BLaER1 (cell line): ENCODE measurements at regions not wholly inside any gene's neighbourhood (a gene's known extent, or its start where the extent isn't known, plus 50 kb on each side); places are given as distances from the start of the nearest gene placed in this dataset.

Source experiments
- H3K27ac ChIP-seq: shearing (Covaris generic); formaldehyde crosslinking; 2 replicates; pipeline ENCODE4 v1.8.1; 2022
- H3K27me3 ChIP-seq: shearing (Covaris generic); formaldehyde crosslinking; 2 replicates; pipeline ENCODE4 v1.8.1; 2022
- H3K36me3 ChIP-seq: shearing (Covaris generic); formaldehyde crosslinking; 2 replicates; pipeline ENCODE4 v1.8.1; 2022
- H3K4me1 ChIP-seq: shearing (Covaris generic); formaldehyde crosslinking; 2 replicates; pipeline ENCODE4 v1.8.1; 2022
- H3K4me2 ChIP-seq: shearing (Covaris generic); formaldehyde crosslinking; 2 replicates; pipeline ENCODE4 v1.8.1; 2022
- H3K4me3 ChIP-seq: shearing (Covaris generic); formaldehyde crosslinking; 2 replicates; pipeline ENCODE4 v1.8.1; 2022
- H3K9ac ChIP-seq: shearing (Covaris generic); formaldehyde crosslinking; 2 replicates; pipeline ENCODE4 v1.8.1; 2022
- H3K9me3 ChIP-seq: shearing (Covaris generic); formaldehyde crosslinking; 2 replicates; pipeline ENCODE4 v1.8.1; 2022
- H4K20me1 ChIP-seq: shearing (Covaris generic); formaldehyde crosslinking; 2 replicates; pipeline ENCODE4 v1.8.1; 2022
- Cebpa-rat ChIP-seq: shearing (Covaris generic); IDR thresholded peaks from 2 replicates; pipeline ENCODE4 v1.8.1; 2022

DNA sequence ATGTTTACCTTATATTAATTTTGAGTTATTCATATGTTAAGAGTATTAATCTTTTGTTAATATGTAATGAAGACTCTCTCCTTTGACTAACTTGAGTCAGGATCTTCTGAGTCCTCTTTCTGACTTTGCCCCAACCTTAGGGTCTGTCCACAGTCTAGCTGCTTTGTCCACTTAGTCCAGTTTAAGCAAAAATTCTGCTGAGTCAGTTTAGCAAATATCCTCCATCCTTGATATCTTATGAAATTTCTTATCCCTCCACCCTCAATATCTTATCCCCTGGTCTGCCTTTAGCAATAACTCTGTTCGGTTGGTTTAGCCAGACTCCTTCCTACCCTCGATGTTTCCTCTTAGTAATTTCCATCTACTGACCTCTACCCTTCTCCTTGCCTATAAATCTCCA is 91.7 kb downstream of the DIPK2A start:
- TF ChIP-seq Cebpa-rat = no peak
- Histone ChIP-seq H3K4me3 (no peak overlapping the region), H4K20me1 (no peaks in the 10 kb centered on the region), H3K4me2 (no peak overlapping the region), H3K27ac (no peak overlapping the region), H3K4me1 (no peaks in the 10 kb centered on the region), H3K9ac (no peak overlapping the region), H3K27me3 (no peaks in the 10 kb centered on the region), H3K36me3 (no peaks in the 10 kb centered on the region), H3K9me3 (no peaks in the 10 kb centered on the region)

DNA sequence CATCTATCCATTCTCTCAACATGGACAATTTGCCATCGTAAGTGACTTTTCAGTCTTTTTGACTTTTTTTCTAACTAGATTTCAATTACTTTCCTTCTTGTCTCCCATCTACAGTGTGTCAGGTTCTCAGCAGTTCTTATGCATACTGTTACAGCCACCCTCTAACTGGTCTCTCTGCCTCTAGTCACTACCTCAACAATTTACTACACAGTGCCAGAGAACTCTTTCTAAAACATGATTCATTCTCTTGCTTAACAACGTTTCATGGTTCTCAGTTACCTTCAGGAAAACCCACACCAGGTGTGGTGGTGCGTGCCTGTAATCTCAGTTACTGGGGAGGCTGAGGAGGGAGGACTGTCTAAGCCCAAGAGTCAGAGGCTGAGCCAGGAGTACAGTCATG is 95.4 kb downstream of the DIPK2A start:
- TF ChIP-seq Cebpa-rat = no peak
- no peaks in the 10 kb centered on the region for H3K27me3 ChIP-seq
- H3K36me3 ChIP-seq = no peaks in the 10 kb centered on the region
- H3K4me1 ChIP-seq = no peaks in the 10 kb centered on the region
- H3K4me3 ChIP-seq = no peak overlapping the region
- H3K9ac ChIP-seq = no peak overlapping the region
- H3K4me2 ChIP-seq = no peak overlapping the region
- no peak overlapping the region for H3K27ac ChIP-seq
- peaks cover 14% of the 10 kb centered on the region for H3K9me3 ChIP-seq
- H4K20me1 ChIP-seq = no peaks in the 10 kb centered on the region

DNA sequence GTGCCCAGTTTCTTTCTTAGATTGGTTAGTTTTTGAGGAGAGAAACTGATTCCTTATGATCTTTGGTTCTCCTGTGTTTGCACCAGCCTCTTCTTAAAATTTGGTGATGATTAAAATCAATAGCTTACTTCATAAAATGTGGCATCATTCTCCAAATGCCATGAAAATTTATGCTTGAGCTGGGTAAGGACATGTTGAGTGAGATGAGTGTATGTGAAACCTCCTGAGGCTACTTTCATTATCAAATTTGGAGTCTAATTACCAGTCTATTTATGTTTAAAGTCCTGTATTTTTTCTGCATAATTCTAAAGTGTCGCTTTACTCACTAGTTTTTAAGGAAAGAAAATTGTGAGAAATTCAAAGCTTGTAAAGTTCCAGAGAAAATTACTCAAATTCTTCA is 102.1 kb downstream of the DIPK2A start:
- Histone ChIP-seq H3K4me1 (no peaks in the 10 kb centered on the region), H3K9ac (no peak overlapping the region), H3K27ac (no peak overlapping the region), H3K36me3 (no peaks in the 10 kb centered on the region), H3K4me2 (no peak overlapping the region), H3K27me3 (no peaks in the 10 kb centered on the region), H4K20me1 (no peaks in the 10 kb centered on the region), H3K4me3 (no peak overlapping the region), H3K9me3 (peaks cover 24% of the 10 kb centered on the region)
- no peak for TF ChIP-seq Cebpa-rat

DNA sequence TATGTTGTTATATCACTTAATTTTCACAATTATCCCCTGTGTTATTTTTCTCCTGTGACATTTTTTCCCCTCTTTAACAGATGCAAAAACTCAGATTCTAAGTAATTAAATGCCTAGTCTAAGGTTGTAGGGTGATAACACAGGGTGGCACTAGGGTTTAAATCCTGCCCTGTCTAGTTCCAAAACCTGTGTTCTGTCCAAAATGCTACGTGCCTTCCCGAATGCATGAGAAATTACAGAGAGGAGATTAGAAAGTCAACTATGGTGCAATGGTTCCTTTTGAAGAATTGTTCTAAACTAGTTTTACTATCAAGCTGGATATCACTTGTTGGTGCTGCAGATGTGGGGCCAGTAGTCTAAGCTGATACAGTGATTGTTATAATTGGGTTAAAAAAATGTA is 108.0 kb downstream of the DIPK2A start:
- TF ChIP-seq Cebpa-rat = no peak
- Histone ChIP-seq H3K27ac (no peak overlapping the region), H3K4me1 (no peaks in the 10 kb centered on the region), H3K9ac (no peak overlapping the region), H3K9me3 (no peaks in the 10 kb centered on the region), H3K4me2 (no peak overlapping the region), H3K36me3 (no peaks in the 10 kb centered on the region), H3K27me3 (no peaks in the 10 kb centered on the region), H4K20me1 (no peaks in the 10 kb centered on the region), H3K4me3 (no peak overlapping the region)

DNA sequence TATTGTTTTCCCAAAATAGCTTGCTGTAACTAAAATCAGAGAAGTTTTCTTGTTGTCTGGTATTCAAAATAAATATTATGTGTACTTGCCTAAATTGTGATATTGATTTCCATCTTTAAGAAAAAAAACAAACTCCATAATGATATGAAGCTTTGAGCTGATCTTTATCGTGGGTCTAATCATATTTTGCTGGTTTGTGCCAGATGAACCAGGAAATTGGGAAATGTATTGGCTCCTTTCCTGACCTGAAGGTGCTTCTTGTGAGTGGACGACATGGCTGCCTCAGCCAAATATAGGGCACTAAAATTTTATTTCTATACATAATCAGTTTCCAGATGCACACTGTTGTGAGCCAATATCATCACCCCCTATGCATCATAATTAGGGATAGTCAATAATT is 113.3 kb downstream of the DIPK2A start:
- no peak for TF ChIP-seq Cebpa-rat
- peaks cover 7% of the 10 kb centered on the region; the same call in 1 of the 2 replicates for H3K4me1 ChIP-seq
- H3K4me2 ChIP-seq = no peak overlapping the region

DNA sequence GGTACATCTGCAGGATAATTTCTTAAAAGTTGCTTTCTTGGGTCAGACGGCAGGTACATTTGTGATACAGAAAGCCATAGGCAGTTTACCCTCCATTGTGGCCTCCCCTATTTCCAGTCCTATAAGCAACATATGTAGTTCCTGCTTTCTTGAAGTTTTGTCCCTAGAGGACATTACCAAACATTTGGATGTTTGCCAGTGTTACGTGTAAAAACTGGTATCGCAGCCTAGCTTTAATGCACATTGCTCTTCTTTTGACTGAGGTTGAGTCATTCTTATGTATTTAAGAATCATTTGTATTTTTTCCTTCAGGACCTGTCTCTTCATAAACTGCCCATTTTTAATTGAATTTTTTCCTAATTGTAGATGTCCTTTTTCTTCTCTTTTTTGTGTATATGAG is 114.3 kb downstream of the DIPK2A start:
- TF ChIP-seq Cebpa-rat = no peak
- no peaks in the 10 kb centered on the region for H3K36me3 ChIP-seq

More for the DNA sequence above, 113.3 kb downstream of the DIPK2A start:
- Histone ChIP-seq H3K4me3 (no peak overlapping the region), H3K36me3 (no peaks in the 10 kb centered on the region), H4K20me1 (no peaks in the 10 kb centered on the region), H3K9ac (no peak overlapping the region), H3K27ac (no peak overlapping the region), H3K9me3 (no peaks in the 10 kb centered on the region), H3K27me3 (no peaks in the 10 kb centered on the region)

DNA sequence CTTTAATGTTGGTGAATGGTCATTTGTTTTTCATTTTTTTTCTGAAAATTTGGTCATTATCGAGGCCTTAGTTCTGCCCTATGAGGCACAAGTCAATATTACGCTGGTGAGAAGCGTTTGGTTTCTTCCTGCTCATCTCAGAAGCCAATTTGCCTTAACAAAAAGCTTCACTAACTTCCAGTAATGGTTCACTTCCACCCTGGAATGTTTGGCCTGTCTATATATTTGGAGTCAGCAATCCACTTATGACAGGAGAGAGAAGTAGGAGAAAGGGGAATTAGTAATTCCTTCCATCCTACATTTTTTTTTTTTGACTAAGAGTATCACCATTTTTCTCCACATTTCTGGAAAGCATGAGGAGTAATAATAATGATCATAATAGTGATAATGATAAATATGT is 124.4 kb downstream of the DIPK2A start:
- Histone ChIP-seq H3K4me3 (no peak overlapping the region), H3K4me2 (no peak overlapping the region)
- TF ChIP-seq Cebpa-rat = no peak

More for the DNA sequence above, 114.3 kb downstream of the DIPK2A start:
- H3K9ac ChIP-seq = no peak overlapping the region
- H3K27me3 ChIP-seq = no peaks in the 10 kb centered on the region
- H3K4me2 ChIP-seq = peak overlapping the region; percentile 25
- no peak overlapping the region for H3K27ac ChIP-seq
- H3K4me3 ChIP-seq = no peak overlapping the region
- no peaks in the 10 kb centered on the region for H4K20me1 ChIP-seq
- no peaks in the 10 kb centered on the region for H3K9me3 ChIP-seq
- peaks cover 7% of the 10 kb centered on the region; the same call in 1 of the 2 replicates for H3K4me1 ChIP-seq

DNA sequence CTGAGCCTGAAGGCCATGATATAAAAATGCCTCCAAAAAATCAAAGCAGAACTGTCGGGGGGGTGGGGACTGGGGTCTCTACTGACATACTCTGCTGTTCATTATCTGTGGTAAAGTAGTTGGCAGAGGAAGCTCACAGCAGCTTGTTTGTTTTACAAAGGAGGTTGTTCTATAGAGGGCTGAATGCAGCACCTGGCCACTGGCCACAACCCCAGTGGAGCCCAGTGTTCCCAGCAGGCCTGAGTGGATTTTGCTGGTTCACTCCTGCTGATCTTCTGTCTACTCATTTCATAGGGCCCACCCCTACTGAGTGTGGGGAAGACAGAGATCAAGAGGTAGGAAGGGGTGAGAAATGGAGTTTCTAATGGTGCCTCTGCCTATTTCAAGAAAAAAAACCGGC is 125.5 kb downstream of the DIPK2A start:
- Histone ChIP-seq H3K27me3 (no peaks in the 10 kb centered on the region), H3K9me3 (peaks cover 21% of the 10 kb centered on the region), H4K20me1 (no peaks in the 10 kb centered on the region), H3K4me1 (no peaks in the 10 kb centered on the region), H3K9ac (no peak overlapping the region), H3K36me3 (no peaks in the 10 kb centered on the region), H3K4me3 (no peak overlapping the region), H3K4me2 (no peak overlapping the region), H3K27ac (no peak overlapping the region)
- no peak for TF ChIP-seq Cebpa-rat

More for the DNA sequence above, 124.4 kb downstream of the DIPK2A start:
- H3K9me3 ChIP-seq = peaks cover 21% of the 10 kb centered on the region
- H3K36me3 ChIP-seq = no peaks in the 10 kb centered on the region
- H3K4me1 ChIP-seq = no peaks in the 10 kb centered on the region
- no peak overlapping the region for H3K9ac ChIP-seq
- no peaks in the 10 kb centered on the region for H4K20me1 ChIP-seq
- H3K27ac ChIP-seq = no peak overlapping the region
- H3K27me3 ChIP-seq = no peaks in the 10 kb centered on the region

DNA sequence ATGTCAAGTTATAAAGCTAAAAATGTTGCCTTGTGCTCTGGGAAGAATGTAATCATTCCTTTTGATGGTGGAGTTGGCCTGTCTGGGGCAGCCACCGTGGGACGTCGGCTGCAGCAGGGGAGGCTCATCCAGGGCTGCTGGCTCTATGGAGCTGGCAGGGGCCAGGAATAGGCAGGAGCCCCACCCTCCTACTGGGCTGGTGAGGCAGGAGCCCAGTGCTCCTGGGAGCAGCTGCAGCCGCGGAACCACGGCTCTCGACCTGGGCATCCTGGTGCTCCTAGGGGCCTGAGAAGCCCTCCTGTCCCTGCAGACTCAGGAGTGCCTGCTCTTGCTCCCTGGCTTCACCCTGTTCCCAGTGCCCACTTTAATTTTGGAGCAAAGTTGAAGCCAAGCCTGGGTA is 127.1 kb downstream of the DIPK2A start:
- TF ChIP-seq Cebpa-rat = no peak
- no peaks in the 10 kb centered on the region for H3K4me1 ChIP-seq
- H3K27me3 ChIP-seq = no peaks in the 10 kb centered on the region
- H3K9ac ChIP-seq = no peak overlapping the region
- H3K4me3 ChIP-seq = no peak overlapping the region
- H3K4me2 ChIP-seq = no peak overlapping the region
- H4K20me1 ChIP-seq = no peaks in the 10 kb centered on the region
- H3K36me3 ChIP-seq = no peaks in the 10 kb centered on the region
- peaks cover 21% of the 10 kb centered on the region for H3K9me3 ChIP-seq
- no peak overlapping the region for H3K27ac ChIP-seq

DNA sequence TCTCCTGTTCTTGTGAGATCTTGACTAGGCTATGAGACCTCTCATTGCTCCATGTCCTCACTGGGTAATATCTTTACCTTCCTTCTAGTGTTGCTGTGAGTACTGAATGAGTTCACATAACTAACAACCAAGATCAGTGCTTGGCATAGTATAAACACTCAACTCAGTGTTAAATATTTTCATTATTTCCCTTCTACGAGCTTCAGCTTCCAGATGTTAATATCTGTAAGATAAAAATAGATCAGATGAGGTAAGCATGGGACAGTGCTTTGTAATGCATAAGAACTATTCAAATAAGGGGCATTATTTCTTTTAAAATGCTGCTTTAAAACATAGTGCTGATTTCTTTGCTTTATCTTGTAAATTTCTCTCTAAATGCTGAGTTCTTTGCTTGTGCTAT is 130.8 kb downstream of the DIPK2A start:
- H3K27me3 ChIP-seq = no peaks in the 10 kb centered on the region
- H3K36me3 ChIP-seq = no peaks in the 10 kb centered on the region
- no peak overlapping the region for H3K27ac ChIP-seq
- H3K4me1 ChIP-seq = no peaks in the 10 kb centered on the region
- no peak overlapping the region for H3K4me3 ChIP-seq
- TF ChIP-seq Cebpa-rat = no peak
- peaks cover 21% of the 10 kb centered on the region for H3K9me3 ChIP-seq
- H3K9ac ChIP-seq = no peak overlapping the region
- no peaks in the 10 kb centered on the region for H4K20me1 ChIP-seq
- no peak overlapping the region for H3K4me2 ChIP-seq

DNA sequence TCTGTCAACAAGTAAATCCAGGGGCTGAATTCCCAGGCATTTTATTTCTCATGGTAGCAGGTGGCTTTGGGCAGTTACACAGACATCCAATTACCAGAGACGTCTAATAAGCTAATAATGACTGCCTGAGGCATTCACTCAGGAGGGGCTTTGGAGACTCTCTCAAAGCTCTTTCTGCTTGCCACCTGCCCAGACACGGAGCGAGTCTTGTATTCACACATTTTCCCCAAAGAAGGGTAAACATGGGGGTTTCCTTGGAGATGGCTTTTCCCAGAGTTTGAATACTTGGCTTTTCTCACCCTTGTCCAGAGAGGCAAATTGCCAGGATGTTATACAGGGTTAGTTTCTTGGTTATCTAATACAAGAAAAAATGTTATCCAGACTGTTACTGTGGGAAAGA is 132.6 kb downstream of the DIPK2A start:
- peaks cover 10% of the 10 kb centered on the region for H3K9me3 ChIP-seq
- H3K4me2 ChIP-seq = no peak overlapping the region
- no peak overlapping the region for H3K27ac ChIP-seq
- no peak for TF ChIP-seq Cebpa-rat
- H3K4me3 ChIP-seq = no peak overlapping the region
- no peaks in the 10 kb centered on the region for H3K36me3 ChIP-seq
- no peaks in the 10 kb centered on the region for H3K27me3 ChIP-seq
- no peaks in the 10 kb centered on the region for H4K20me1 ChIP-seq
- no peak overlapping the region for H3K9ac ChIP-seq
- no peaks in the 10 kb centered on the region for H3K4me1 ChIP-seq
